ENCODE measurements at regions not wholly inside any gene's neighbourhood (a gene's known extent, or its start where the extent isn't known, plus 50 kb on each side); places are given as distances from the start of the nearest gene placed in this dataset.

- TF ChIP-seq ZNF274 (IDR thresholded peaks at IDR 0.05; ENCODE audit: low read depth, low read length) = no peak
- H3K4me3 ChIP-seq (ENCODE audit: low read length) = no peak overlapping the region
Observed at GRCh38 chr3:180324791-180325190, 277.2 kb upstream of the TTC14 start.

DNA sequence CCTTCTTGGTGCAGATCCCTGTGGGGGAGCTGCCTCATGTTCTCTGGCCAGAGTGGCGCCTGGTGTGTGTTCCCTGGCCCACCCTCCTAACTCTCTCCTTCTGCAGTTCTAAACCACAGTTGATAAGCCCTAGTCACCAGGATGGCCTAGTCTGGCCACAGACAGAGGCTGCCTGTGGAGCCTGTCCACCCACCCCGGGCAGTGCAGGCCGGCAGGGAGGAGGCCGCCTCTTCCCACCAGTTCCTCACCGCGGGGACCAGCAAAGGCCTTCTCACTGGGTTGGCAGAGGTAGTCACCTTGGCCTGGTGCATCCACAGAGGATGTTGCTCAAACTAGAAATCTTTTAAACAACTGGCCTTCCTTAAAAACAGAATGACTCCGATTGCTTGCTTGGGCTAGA is 276.4 kb upstream of the TTC14 start:
- TF ChIP-seq ZNF274 (IDR thresholded peaks at IDR 0.05; ENCODE audit: low read depth, low read length) = no peak

DNA sequence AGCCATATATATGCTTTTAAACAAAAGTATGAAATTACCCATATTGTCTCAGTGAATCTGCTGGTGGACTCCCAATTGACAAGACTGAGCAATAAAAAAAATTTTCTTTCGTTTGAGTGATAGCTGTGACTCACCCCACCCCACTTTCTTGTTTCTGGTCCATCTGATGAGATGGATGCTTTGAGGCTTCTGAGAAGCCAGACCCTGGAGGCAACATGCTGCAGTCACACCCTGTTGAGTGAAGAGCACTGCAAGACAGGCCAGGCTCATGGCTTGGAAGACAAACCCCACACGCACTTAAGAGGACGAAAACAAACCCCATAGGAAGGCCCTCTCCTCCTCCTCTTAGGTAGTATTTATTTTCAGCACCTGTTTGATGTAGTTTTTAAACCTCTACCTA is 276.0 kb upstream of the TTC14 start:
- no peak overlapping the region for H3K4me3 ChIP-seq (ENCODE audit: low read length)

More for the DNA sequence above, 276.4 kb upstream of the TTC14 start:
- H3K4me3 ChIP-seq (ENCODE audit: low read length) = no peak overlapping the region

DNA sequence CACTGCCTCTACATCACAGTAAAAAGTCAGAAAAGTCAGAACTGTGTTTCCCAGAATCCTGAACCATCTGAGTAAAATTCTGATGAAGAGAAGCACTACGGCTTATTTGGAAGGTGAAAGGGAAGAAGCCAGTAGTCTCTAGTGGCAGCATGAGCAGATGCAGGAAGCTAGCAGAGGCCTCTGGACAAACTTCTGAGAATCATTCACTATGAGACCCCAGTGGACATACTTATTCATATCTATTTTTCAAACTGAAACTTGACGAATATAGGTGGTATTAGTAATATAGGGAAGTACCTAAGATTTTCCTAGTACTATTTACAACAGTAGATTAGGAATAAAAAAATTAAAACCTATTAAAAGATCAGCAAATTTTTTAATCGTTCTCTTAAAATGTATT is 272.8 kb upstream of the TTC14 start:
- TF ChIP-seq ZNF274 (IDR thresholded peaks at IDR 0.05; ENCODE audit: low read depth, low read length) = no peak
- H3K4me3 ChIP-seq (ENCODE audit: low read length) = no peak overlapping the region

More for the DNA sequence above, 276.0 kb upstream of the TTC14 start:
- no peak for TF ChIP-seq ZNF274 (IDR thresholded peaks at IDR 0.05; ENCODE audit: low read depth, low read length)

- TF ChIP-seq ZNF274 (IDR thresholded peaks at IDR 0.05; ENCODE audit: low read depth, low read length) = no peak
- no peak overlapping the region for H3K4me3 ChIP-seq (ENCODE audit: low read length)
Observed at GRCh38 chr3:180329847-180330246, 272.1 kb upstream of the TTC14 start.

GRCh38 chr3:180330440-180330839 is 271.5 kb upstream of the TTC14 start:
- no peak overlapping the region for H3K4me3 ChIP-seq (ENCODE audit: low read length)
- TF ChIP-seq ZNF274 (IDR thresholded peaks at IDR 0.05; ENCODE audit: low read depth, low read length) = no peak

- H3K4me3 ChIP-seq (ENCODE audit: low read length) = no peak overlapping the region
- no peak for TF ChIP-seq ZNF274 (IDR thresholded peaks at IDR 0.05; ENCODE audit: low read depth, low read length)
Observed at GRCh38 chr3:180332608-180333007, 269.4 kb upstream of the TTC14 start.

GRCh38 chr3:180335050-180335449 is 266.9 kb upstream of the TTC14 start:
- no peak for TF ChIP-seq ZNF274 (IDR thresholded peaks at IDR 0.05; ENCODE audit: low read depth, low read length)

GRCh38 chr3:180340395-180340794 is 261.6 kb upstream of the TTC14 start:
- no peak overlapping the region for H3K4me3 ChIP-seq (ENCODE audit: low read length)
- TF ChIP-seq ZNF274 (IDR thresholded peaks at IDR 0.05; ENCODE audit: low read depth, low read length) = no peak

More at GRCh38 chr3:180335050-180335449, 266.9 kb upstream of the TTC14 start:
- H3K4me3 ChIP-seq (ENCODE audit: low read length) = no peak overlapping the region

DNA sequence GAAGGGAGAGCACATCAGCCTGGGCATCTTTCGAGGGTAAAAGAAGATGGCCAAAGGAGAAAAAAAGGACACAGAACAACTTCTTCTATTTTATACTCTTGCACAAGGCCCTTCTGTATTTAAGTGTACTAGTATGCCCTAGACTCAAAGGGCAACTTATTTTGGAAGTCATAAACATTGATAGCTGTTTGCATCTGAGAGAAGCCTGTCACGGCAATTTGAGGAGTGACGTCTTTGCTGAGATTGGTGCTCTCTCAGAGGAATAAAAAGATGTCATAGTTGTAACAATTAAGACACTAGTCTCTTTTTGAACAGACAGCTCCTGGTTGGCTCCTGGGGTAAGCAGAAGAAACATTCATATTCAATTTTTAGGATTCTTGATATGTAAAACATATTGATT is 260.4 kb upstream of the TTC14 start:
- no peak for TF ChIP-seq ZNF274 (IDR thresholded peaks at IDR 0.05; ENCODE audit: low read depth, low read length)

DNA sequence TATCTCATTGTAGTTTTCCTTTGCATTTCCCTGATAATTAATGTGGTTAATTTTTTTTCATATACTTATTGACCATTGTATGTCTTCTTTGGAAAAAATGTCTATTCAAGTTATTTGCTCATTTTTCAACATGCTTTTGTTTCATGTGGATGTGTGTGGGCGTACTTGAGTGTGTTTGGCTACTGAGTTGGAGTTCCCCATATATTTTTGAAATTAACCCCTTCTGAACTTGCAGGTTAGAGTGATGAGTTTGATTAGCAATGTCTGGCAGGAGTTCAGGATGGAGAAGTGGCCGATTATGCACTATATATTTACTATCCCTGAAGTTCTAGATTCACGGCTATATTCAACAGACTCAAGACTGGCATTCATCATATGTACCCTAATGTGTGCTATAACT is 250.4 kb upstream of the TTC14 start:
- no peak for TF ChIP-seq ZNF274 (IDR thresholded peaks at IDR 0.05; ENCODE audit: low read depth, low read length)
- H3K4me3 ChIP-seq (ENCODE audit: low read length) = no peak overlapping the region

More for the DNA sequence above, 260.4 kb upstream of the TTC14 start:
- H3K4me3 ChIP-seq (ENCODE audit: low read length) = no peak overlapping the region

DNA sequence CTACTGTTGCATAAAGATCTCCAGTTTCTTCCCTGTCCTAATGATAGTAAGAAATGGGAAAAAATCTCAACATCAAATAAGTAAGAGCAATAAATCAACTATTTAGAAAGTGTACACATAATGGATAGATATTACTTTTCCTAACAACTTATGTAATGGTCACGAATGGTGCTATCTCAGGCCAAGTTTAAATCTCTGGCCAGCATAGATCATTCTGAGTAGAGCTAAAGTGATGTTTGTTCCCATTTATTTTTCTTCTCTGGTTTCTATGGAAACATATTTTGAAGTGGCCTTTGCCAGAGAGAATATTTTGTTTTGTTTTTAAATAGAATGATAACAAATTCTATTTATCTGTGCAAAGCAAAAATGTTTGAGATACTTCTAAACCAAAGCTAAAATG is 249.7 kb upstream of the TTC14 start:
- TF ChIP-seq ZNF274 (IDR thresholded peaks at IDR 0.05; ENCODE audit: low read depth, low read length) = no peak
- H3K4me3 ChIP-seq (ENCODE audit: low read length) = no peak overlapping the region

- TF ChIP-seq ZNF274 (IDR thresholded peaks at IDR 0.05; ENCODE audit: low read depth, low read length) = no peak
- no peak overlapping the region for H3K4me3 ChIP-seq (ENCODE audit: low read length)
Observed at GRCh38 chr3:180354214-180354613, 247.7 kb upstream of the TTC14 start.

GRCh38 chr3:180358179-180358578 is 243.8 kb upstream of the TTC14 start:
- no peak for TF ChIP-seq ZNF274 (IDR thresholded peaks at IDR 0.05; ENCODE audit: low read depth, low read length)
- H3K4me3 ChIP-seq (ENCODE audit: low read length) = no peak overlapping the region

GRCh38 chr3:180359061-180359952 is 242.7 kb upstream of the TTC14 start:
- TF ChIP-seq ZNF274 (IDR thresholded peaks at IDR 0.05; ENCODE audit: low read depth, low read length) = no peak
- H3K4me3 ChIP-seq (ENCODE audit: low read length) = no peak overlapping the region

DNA sequence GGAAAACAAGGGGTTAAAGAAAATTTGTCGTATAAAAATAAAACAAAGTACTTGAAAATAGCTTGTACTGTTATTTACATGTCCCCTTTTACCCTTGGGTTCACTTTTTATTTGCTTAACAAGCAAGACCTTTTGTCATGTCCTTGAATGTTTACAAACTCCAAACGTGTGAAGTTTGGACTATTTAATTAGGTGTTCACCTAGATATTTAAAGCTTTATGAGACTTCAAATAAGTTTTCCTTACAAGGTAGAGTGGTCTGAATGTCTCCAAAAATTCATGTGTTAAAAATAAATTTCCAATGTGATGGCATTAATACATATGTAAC is 242.0 kb upstream of the TTC14 start:
- H3K4me3 ChIP-seq (ENCODE audit: low read length) = no peak overlapping the region
- no peak for TF ChIP-seq ZNF274 (IDR thresholded peaks at IDR 0.05; ENCODE audit: low read depth, low read length)

All from GM08714 (cell line).